ENCODE measurements at regions not wholly inside any gene's neighbourhood (a gene's known extent, or its start where the extent isn't known, plus 50 kb on each side); places are given as distances from the start of the nearest gene placed in this dataset.

DNA sequence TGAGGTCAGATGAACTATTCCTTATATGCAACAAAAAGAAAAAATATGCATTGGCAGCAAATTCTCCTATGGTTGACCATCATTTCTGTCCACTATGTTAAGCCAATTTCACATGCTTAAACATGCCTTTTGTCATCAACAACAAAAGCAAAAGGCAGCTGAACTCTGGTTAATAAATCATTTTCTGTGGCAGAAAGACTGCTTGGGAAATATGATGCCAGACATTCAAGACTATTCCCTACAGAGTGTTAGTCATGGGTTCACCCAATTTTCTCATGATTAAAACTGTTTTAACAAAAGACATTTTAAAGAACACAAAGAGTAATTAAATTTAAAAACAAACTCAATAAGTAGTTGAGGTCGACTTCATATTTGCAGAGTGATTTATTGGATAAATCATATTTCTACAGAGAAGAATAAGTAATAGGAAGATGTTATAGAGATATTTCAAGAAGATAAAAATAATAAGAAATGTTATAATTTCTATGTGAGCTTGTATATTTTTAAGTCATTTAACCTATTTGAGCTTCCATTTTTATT is 890.6 kb downstream of the STPG2 start:
- TF ChIP-seq EZH2 (IDR thresholded peaks at IDR 0.05; ENCODE audit: insufficient read depth, low read length) (no peak), CTCF (IDR thresholded peaks at IDR 0.05; ENCODE audit: insufficient read depth, low read depth, low read length) (no peak)
